Fibroblast of lung (primary cell): ENCODE measurements at regions not wholly inside any gene's neighbourhood (a gene's known extent, or its start where the extent isn't known, plus 50 kb on each side); places are given as distances from the start of the nearest gene placed in this dataset.

Source experiments
- DNase-seq, 2 donors: peaks; one replicate each; pipeline versions ENCODE4 v3.0.0 to v3.0.0-alpha.2; 2010; ENCODE audit warnings: low read depth in 2 of 2
- H2AFZ ChIP-seq: 2 replicates; pipeline ENCODE4 v1.5.1; 2012; ENCODE audit warnings: low read length, control low read depth, inconsistent platforms
- H3K27ac ChIP-seq: 2 replicates; pipeline ENCODE4 v1.5.1; 2011; ENCODE audit warnings: low read length, control low read depth; ENCODE audit not compliant: insufficient read depth
- H3K27me3 ChIP-seq: 2 replicates; pipeline ENCODE4 v1.5.1; 2011; ENCODE audit warnings: mild to moderate bottlenecking, low read length; ENCODE audit not compliant: control insufficient read depth, insufficient read depth
- H3K36me3 ChIP-seq: 2 replicates; pipeline ENCODE4 v1.5.1; 2011; ENCODE audit warnings: low read length; ENCODE audit not compliant: control insufficient read depth, insufficient read depth
- H3K4me1 ChIP-seq: 2 replicates; pipeline ENCODE4 v1.5.1; 2011; ENCODE audit warnings: low read length; ENCODE audit not compliant: control insufficient read depth, insufficient read depth; ENCODE audit errors: extremely low read depth
- H3K4me2 ChIP-seq: 2 replicates; pipeline ENCODE4 v1.5.1; 2011; ENCODE audit warnings: low read length, control low read depth; ENCODE audit not compliant: insufficient read depth; ENCODE audit errors: extremely low read depth
- H3K4me3 ChIP-seq, 4 experiments: fragments of 200-600 bp in 1 of 4; sonication (generic) in 1 of 4; replicated peaks in 1 of 4; 2 replicates each; pipeline ENCODE4 v1.5.1; 2011 to 2016; ENCODE audit warnings: low read length in 4 of 4, low read depth in 3 of 4, mild to moderate bottlenecking in 3 of 4, control low read depth in 2 of 4, inconsistent platforms in 1 of 4, mixed read lengths in 1 of 4; ENCODE audit not compliant: insufficient read depth in 1 of 4; ENCODE audit errors: control extremely low read depth in 1 of 4
- H3K79me2 ChIP-seq: 2 replicates; pipeline ENCODE4 v1.5.1; 2012; ENCODE audit warnings: mild to moderate bottlenecking, low read length, inconsistent platforms; ENCODE audit not compliant: control insufficient read depth, insufficient read depth
- H3K9ac ChIP-seq: 2 replicates; pipeline ENCODE4 v1.5.1; 2011; ENCODE audit warnings: mild to moderate bottlenecking, low read length, control low read depth; ENCODE audit not compliant: insufficient read depth
- H3K9me3 ChIP-seq: 2 replicates; pipeline ENCODE4 v1.5.1; 2012; ENCODE audit warnings: low read depth, low read length; ENCODE audit not compliant: control insufficient read depth, insufficient read depth
- H4K20me1 ChIP-seq: 2 replicates; pipeline ENCODE4 v1.5.1; 2011; ENCODE audit warnings: low read length; ENCODE audit not compliant: control insufficient read depth, insufficient read depth; ENCODE audit errors: extremely low read depth
- CTCF ChIP-seq, 2 donors: IDR thresholded peaks in 1 of 2; conservative IDR thresholded peaks in 1 of 2; 1 replicate in 1 of 2; 2 replicates in 1 of 2; pipeline ENCODE4 v1.5.1; 2011 to 2012; ENCODE audit warnings: low read length in 2 of 2, control low read depth in 1 of 2, inconsistent platforms in 1 of 2, low read depth in 1 of 2, mild to moderate bottlenecking in 1 of 2
- EZH2 ChIP-seq: IDR thresholded peaks from 2 replicates; pipeline ENCODE4 v1.5.1; 2012; ENCODE audit warnings: low read length, control low read depth, mild to moderate bottlenecking; ENCODE audit errors: missing control alignments

- Histone ChIP-seq H3K4me1 (no peaks in the 10 kb centered on the region), H3K27ac (no peak overlapping the region), H3K36me3 (no peaks in the 10 kb centered on the region), H3K9me3 (no peaks in the 10 kb centered on the region), H3K79me2 (no peaks in the 10 kb centered on the region), H3K4me3 (no peak overlapping the region), H3K9ac (no peak overlapping the region), H3K4me2 (no peak overlapping the region), H3K27me3 (no peaks in the 10 kb centered on the region), H2AFZ (no peak overlapping the region), H4K20me1 (no peaks in the 10 kb centered on the region)
- no peak for DNase-seq
- TF ChIP-seq EZH2 (no peak), CTCF (conservative IDR thresholded peaks at IDR 0.05 in 1 of 2, IDR thresholded peaks at IDR 0.05 in 1 of 2; ENCODE audit: low read depth in 1 of 2, low read length in 2 of 2) (no peak)
Measured at GRCh38 chr9:61673664-61674381, 484.0 kb downstream of the SPATA31A7 start.

- H3K27me3 ChIP-seq: no peaks in the 10 kb centered on the region
- TF ChIP-seq EZH2: no peak
- TF ChIP-seq CTCF (conservative IDR thresholded peaks at IDR 0.05 in 1 of 2, IDR thresholded peaks at IDR 0.05 in 1 of 2; ENCODE audit: low read depth in 1 of 2, low read length in 2 of 2): no peak
- H3K4me1 ChIP-seq: no peaks in the 10 kb centered on the region
- no peak overlapping the region for H2AFZ ChIP-seq
- H3K9ac ChIP-seq: no peak overlapping the region
- no peaks in the 10 kb centered on the region for H3K79me2 ChIP-seq
- no peak overlapping the region for H3K4me2 ChIP-seq
- no peak overlapping the region for H3K27ac ChIP-seq
- H3K36me3 ChIP-seq: no peaks in the 10 kb centered on the region
- no peak for DNase-seq
- H3K4me3 ChIP-seq: no peak overlapping the region
- no peaks in the 10 kb centered on the region for H4K20me1 ChIP-seq
- H3K9me3 ChIP-seq: no peaks in the 10 kb centered on the region
Measured at GRCh38 chr9:61674465-61674864, 484.6 kb downstream of the SPATA31A7 start.

- Histone ChIP-seq H2AFZ (no peak overlapping the region), H3K36me3 (no peaks in the 10 kb centered on the region), H3K27me3 (no peaks in the 10 kb centered on the region), H3K79me2 (no peaks in the 10 kb centered on the region), H3K4me1 (no peaks in the 10 kb centered on the region), H3K27ac (no peak overlapping the region), H4K20me1 (no peaks in the 10 kb centered on the region), H3K4me3 (no peak overlapping the region), H3K4me2 (no peak overlapping the region), H3K9ac (no peak overlapping the region), H3K9me3 (no peaks in the 10 kb centered on the region)
- no peak for DNase-seq
- TF ChIP-seq EZH2 (no peak), CTCF (conservative IDR thresholded peaks at IDR 0.05 in 1 of 2, IDR thresholded peaks at IDR 0.05 in 1 of 2; ENCODE audit: low read depth in 1 of 2, low read length in 2 of 2) (no peak)
Measured at GRCh38 chr9:61674882-61675281, 485.0 kb downstream of the SPATA31A7 start.
